PC-3 (cell line): ENCODE measurements at regions not wholly inside any gene's neighbourhood (a gene's known extent, or its start where the extent isn't known, plus 50 kb on each side); places are given as distances from the start of the nearest gene placed in this dataset.

Source experiments
- EZH2phosphoT487 ChIP-seq: fragments of 300-600 bp; sonication (generic); IDR thresholded peaks from 2 replicates; pipeline ENCODE4 v1.6.1; 2018; ENCODE audit warnings: mild to moderate bottlenecking, antibody characterized with exemption, low read length, borderline replicate concordance
- TF ChIP-seq, protein P1 (sequence below): fragments of 300-600 bp; sonication (generic); conservative IDR thresholded peaks from 2 replicates; pipeline ENCODE4 v1.5.1; 2017; ENCODE audit warnings: antibody characterized with exemption, low read depth, mild to moderate bottlenecking, low read length

DNA sequence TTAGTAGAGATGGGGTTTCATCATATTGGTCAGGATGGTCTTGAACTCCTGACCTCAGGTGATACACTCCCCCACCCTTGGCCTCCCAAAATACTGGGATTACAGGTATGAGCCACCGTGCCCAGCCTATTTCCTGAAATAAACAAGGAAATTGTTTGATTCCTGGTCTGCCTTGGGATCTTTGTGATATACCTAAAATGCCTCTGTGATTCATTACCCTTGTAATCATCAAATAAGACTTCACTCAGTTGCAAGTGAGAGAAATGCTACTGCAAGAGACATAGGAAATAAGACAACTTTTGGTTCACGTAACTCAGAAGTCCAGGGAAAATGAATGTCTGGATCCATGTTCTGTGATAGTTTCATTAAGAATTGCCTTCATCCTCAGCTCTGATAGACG is 173.2 kb upstream of the MARCKS start:
- TF ChIP-seq, protein P1, sequence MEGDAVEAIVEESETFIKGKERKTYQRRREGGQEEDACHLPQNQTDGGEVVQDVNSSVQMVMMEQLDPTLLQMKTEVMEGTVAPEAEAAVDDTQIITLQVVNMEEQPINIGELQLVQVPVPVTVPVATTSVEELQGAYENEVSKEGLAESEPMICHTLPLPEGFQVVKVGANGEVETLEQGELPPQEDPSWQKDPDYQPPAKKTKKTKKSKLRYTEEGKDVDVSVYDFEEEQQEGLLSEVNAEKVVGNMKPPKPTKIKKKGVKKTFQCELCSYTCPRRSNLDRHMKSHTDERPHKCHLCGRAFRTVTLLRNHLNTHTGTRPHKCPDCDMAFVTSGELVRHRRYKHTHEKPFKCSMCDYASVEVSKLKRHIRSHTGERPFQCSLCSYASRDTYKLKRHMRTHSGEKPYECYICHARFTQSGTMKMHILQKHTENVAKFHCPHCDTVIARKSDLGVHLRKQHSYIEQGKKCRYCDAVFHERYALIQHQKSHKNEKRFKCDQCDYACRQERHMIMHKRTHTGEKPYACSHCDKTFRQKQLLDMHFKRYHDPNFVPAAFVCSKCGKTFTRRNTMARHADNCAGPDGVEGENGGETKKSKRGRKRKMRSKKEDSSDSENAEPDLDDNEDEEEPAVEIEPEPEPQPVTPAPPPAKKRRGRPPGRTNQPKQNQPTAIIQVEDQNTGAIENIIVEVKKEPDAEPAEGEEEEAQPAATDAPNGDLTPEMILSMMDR, result no peak
- TF ChIP-seq EZH2phosphoT487, result no peak
